Trophoblast cell (in vitro differentiated cells and primary cell): ENCODE measurements at regions not wholly inside any gene's neighbourhood (a gene's known extent, or its start where the extent isn't known, plus 50 kb on each side); places are given as distances from the start of the nearest gene placed in this dataset.
"Not testable (repeated sequence)": the region's sequence is repeated elsewhere in the genome, so short reads cannot be mapped to it uniquely, and the experiment has no call there.

Source experiments
- DNase-seq, 2 donors: peaks; one replicate each; pipeline ENCODE4 v3.0.0-alpha.2; 2016
- H2AFZ ChIP-seq: 2 replicates; pipeline ENCODE4 v1.6.1; 2013; ENCODE audit warnings: low read length, moderate library complexity, mild to moderate bottlenecking; ENCODE audit not compliant: insufficient read depth, poor library complexity
- H2AK5ac ChIP-seq: 2 replicates; pipeline ENCODE4 v1.6.1; 2013; ENCODE audit warnings: mild to moderate bottlenecking, low read length
- H2BK120ac ChIP-seq: 2 replicates; pipeline ENCODE4 v1.6.1; 2013; ENCODE audit warnings: low read length, mild to moderate bottlenecking, moderate library complexity; ENCODE audit not compliant: insufficient read depth, poor library complexity
- H2BK12ac ChIP-seq: 2 replicates; pipeline ENCODE4 v1.6.1; 2013; ENCODE audit warnings: mild to moderate bottlenecking, low read length, moderate library complexity
- H2BK5ac ChIP-seq: 2 replicates; pipeline ENCODE4 v1.6.1; 2013; ENCODE audit warnings: low read length, low read depth, moderate library complexity, mild to moderate bottlenecking; ENCODE audit not compliant: poor library complexity
- H3K14ac ChIP-seq: 2 replicates; pipeline ENCODE4 v1.6.1; 2013; ENCODE audit warnings: mild to moderate bottlenecking, low read length
- H3K18ac ChIP-seq: 2 replicates; pipeline ENCODE4 v1.6.1; 2013; ENCODE audit warnings: mild to moderate bottlenecking, low read length
- H3K23ac ChIP-seq: 2 replicates; pipeline ENCODE4 v1.6.1; 2013; ENCODE audit warnings: low read length
- H3K27ac ChIP-seq: 2 replicates; pipeline ENCODE4 v1.5.1; 2013; ENCODE audit warnings: low read depth, mild to moderate bottlenecking, inconsistent platforms, low read length, moderate library complexity
- H3K27me3 ChIP-seq: 2 replicates; pipeline ENCODE4 v1.6.1; 2013; ENCODE audit warnings: inconsistent platforms, mild to moderate bottlenecking, low read length, moderate library complexity; ENCODE audit not compliant: insufficient read depth
- H3K36me3 ChIP-seq, 2 experiments: 1 replicate in 1 of 2; 2 replicates in 1 of 2; pipeline ENCODE4 v1.6.1; 2013; ENCODE audit warnings: low read length in 2 of 2, mild to moderate bottlenecking in 2 of 2, moderate library complexity in 1 of 2; ENCODE audit not compliant: insufficient read depth in 2 of 2, control insufficient read depth in 1 of 2
- H3K4ac ChIP-seq: 2 replicates; pipeline ENCODE4 v1.6.1; 2013; ENCODE audit warnings: low read depth, mild to moderate bottlenecking, low read length, moderate library complexity
- H3K4me1 ChIP-seq, 2 experiments: 1 replicate in 1 of 2; 2 replicates in 1 of 2; pipeline ENCODE4 v1.6.1; 2013; ENCODE audit warnings: low read length in 2 of 2, mild to moderate bottlenecking in 2 of 2, moderate library complexity in 1 of 2; ENCODE audit not compliant: insufficient read depth in 2 of 2, control insufficient read depth in 1 of 2
- H3K4me2 ChIP-seq: 2 replicates; pipeline ENCODE4 v1.6.1; 2013; ENCODE audit warnings: inconsistent platforms, mild to moderate bottlenecking, low read length, moderate library complexity
- H3K4me3 ChIP-seq: 2 replicates; pipeline ENCODE4 v1.5.1; 2013; ENCODE audit warnings: mild to moderate bottlenecking, low read depth, low read length, inconsistent platforms
- H3K79me1 ChIP-seq: one replicate; pipeline ENCODE4 v1.6.1; 2013; ENCODE audit warnings: low read length
- H3K79me2 ChIP-seq: 2 replicates; pipeline ENCODE4 v1.6.1; 2013; ENCODE audit warnings: low read length, mild to moderate bottlenecking; ENCODE audit not compliant: control insufficient read depth, insufficient read depth, poor library complexity
- H3K9ac ChIP-seq: 2 replicates; pipeline ENCODE4 v1.6.1; 2013; ENCODE audit warnings: mild to moderate bottlenecking, low read length
- H3K9me3 ChIP-seq: 2 replicates; pipeline ENCODE4 v1.6.1; 2013; ENCODE audit warnings: low read depth, mild to moderate bottlenecking, control low read depth, inconsistent platforms, low read length; ENCODE audit not compliant: insufficient read depth
- H4K12ac ChIP-seq: 2 replicates; pipeline ENCODE4 v1.6.1; 2013; ENCODE audit warnings: low read depth, mild to moderate bottlenecking, low read length, moderate library complexity
- H4K8ac ChIP-seq: 2 replicates; pipeline ENCODE4 v1.6.1; 2013; ENCODE audit warnings: low read depth, mild to moderate bottlenecking, low read length, moderate library complexity
- H4K91ac ChIP-seq: one replicate; pipeline ENCODE4 v1.6.1; 2013; ENCODE audit warnings: low read depth, mild to moderate bottlenecking, low read length, moderate library complexity
- WGBS: extraction: QIAGEN DNeasy Blood & Tissue Kit; methylation state at CpG from one replicate; pipeline ENCODE4 v1.1.7; 2013; ENCODE audit warnings: missing lambda C conversion rate; ENCODE audit not compliant: insufficient read length, insufficient coverage; ENCODE audit errors: extremely low coverage; 5-methylcytosine and 5-hydroxymethylcytosine counted together

GRCh38 chrX:109054181-109054581 is 317.8 kb upstream of the IRS4 start:
- H2AFZ ChIP-seq, H3K9me3 ChIP-seq, H3K18ac ChIP-seq, H3K27me3 ChIP-seq, H3K4me3 ChIP-seq, H3K23ac ChIP-seq, H4K8ac ChIP-seq, H3K9ac ChIP-seq, H3K36me3 ChIP-seq, H3K4me2 ChIP-seq, H3K14ac ChIP-seq, H3K79me1 ChIP-seq, H2BK5ac ChIP-seq, H3K79me2 ChIP-seq, H4K12ac ChIP-seq, DNase-seq, H4K91ac ChIP-seq, H3K27ac ChIP-seq, H3K4me1 ChIP-seq, H3K4ac ChIP-seq, H2BK120ac ChIP-seq, H2BK12ac ChIP-seq, H2AK5ac ChIP-seq: not testable (repeated sequence)
- no CpG with 5 or more reads among the region's 27 CpGs for WGBS

- no peak overlapping the region for H3K4ac ChIP-seq
- no peak overlapping the region for H3K4me3 ChIP-seq
- H3K27me3 ChIP-seq: no peaks in the 10 kb centered on the region
- peak in 1 of 2 donors; percentile 3 for DNase-seq
- no peak overlapping the region for H3K14ac ChIP-seq
- H3K4me1 ChIP-seq: no peaks in the 10 kb centered on the region
- H2BK120ac ChIP-seq: no peak overlapping the region
- no peak overlapping the region for H3K18ac ChIP-seq
- H4K12ac ChIP-seq: no peak overlapping the region
- H3K9ac ChIP-seq: no peak overlapping the region
- no peak overlapping the region for H2AFZ ChIP-seq
- no peak overlapping the region for H4K91ac ChIP-seq
- no peak overlapping the region for H2BK5ac ChIP-seq
- no peak overlapping the region for H3K27ac ChIP-seq
- no CpG with 5 or more reads among the region's 2 CpGs for WGBS
- no peaks in the 10 kb centered on the region for H3K79me1 ChIP-seq
- no peak overlapping the region for H3K23ac ChIP-seq
- no peaks in the 10 kb centered on the region for H3K36me3 ChIP-seq
- H3K79me2 ChIP-seq: no peaks in the 10 kb centered on the region
- H2AK5ac ChIP-seq: no peak overlapping the region
- no peak overlapping the region for H3K4me2 ChIP-seq
- H3K9me3 ChIP-seq: no peaks in the 10 kb centered on the region
- H4K8ac ChIP-seq: no peak overlapping the region
- no peak overlapping the region for H2BK12ac ChIP-seq
Observed at GRCh38 chrX:109049903-109050302, 313.5 kb upstream of the IRS4 start.

- H2BK5ac ChIP-seq: no peak overlapping the region
- no peak overlapping the region for H3K27ac ChIP-seq
- no peaks in the 10 kb centered on the region for H3K9me3 ChIP-seq
- H3K4me2 ChIP-seq: no peak overlapping the region
- H3K4ac ChIP-seq: no peak overlapping the region
- no peak overlapping the region for H2AFZ ChIP-seq
- no peak overlapping the region for H3K18ac ChIP-seq
- no peaks in the 10 kb centered on the region for H3K4me1 ChIP-seq
- DNase-seq: peak in 1 of 2 donors; percentile 3
- no peak overlapping the region for H4K12ac ChIP-seq
- no peak overlapping the region for H2BK12ac ChIP-seq
- no peak overlapping the region for H3K23ac ChIP-seq
- no peak overlapping the region for H4K8ac ChIP-seq
- H4K91ac ChIP-seq: no peak overlapping the region
- H3K27me3 ChIP-seq: no peaks in the 10 kb centered on the region
- no peak overlapping the region for H3K9ac ChIP-seq
- H2AK5ac ChIP-seq: no peak overlapping the region
- H3K79me1 ChIP-seq: no peaks in the 10 kb centered on the region
- no peak overlapping the region for H3K4me3 ChIP-seq
- H3K14ac ChIP-seq: no peak overlapping the region
- H3K36me3 ChIP-seq: no peaks in the 10 kb centered on the region
- no CpG with 5 or more reads among the region's 2 CpGs for WGBS
- no peak overlapping the region for H2BK120ac ChIP-seq
- no peaks in the 10 kb centered on the region for H3K79me2 ChIP-seq
Observed at GRCh38 chrX:109049416-109049815, 313.1 kb upstream of the IRS4 start.

GRCh38 chrX:109040057-109040456 is 303.7 kb upstream of the IRS4 start:
- H4K12ac ChIP-seq: no peak overlapping the region
- H3K23ac ChIP-seq: no peak overlapping the region
- no peak overlapping the region for H3K4ac ChIP-seq
- no peak overlapping the region for H3K27ac ChIP-seq
- no peak overlapping the region for H2BK5ac ChIP-seq
- no peaks in the 10 kb centered on the region for H3K4me1 ChIP-seq
- no peak for DNase-seq
- no peak overlapping the region for H3K14ac ChIP-seq
- no CpG with 5 or more reads among the region's 3 CpGs for WGBS
- no peak overlapping the region for H3K9ac ChIP-seq
- no peak overlapping the region for H2BK12ac ChIP-seq
- no peaks in the 10 kb centered on the region for H3K9me3 ChIP-seq
- no peak overlapping the region for H4K91ac ChIP-seq
- no peaks in the 10 kb centered on the region for H3K79me1 ChIP-seq
- H3K4me2 ChIP-seq: no peak overlapping the region
- no peaks in the 10 kb centered on the region for H3K27me3 ChIP-seq
- H4K8ac ChIP-seq: no peak overlapping the region
- H3K79me2 ChIP-seq: no peaks in the 10 kb centered on the region
- H3K36me3 ChIP-seq: no peaks in the 10 kb centered on the region
- H2BK120ac ChIP-seq: no peak overlapping the region
- no peak overlapping the region for H2AK5ac ChIP-seq
- no peak overlapping the region for H3K4me3 ChIP-seq
- no peak overlapping the region for H3K18ac ChIP-seq
- H2AFZ ChIP-seq: no peak overlapping the region
